ENCODE measurements at regions not wholly inside any gene's neighbourhood (a gene's known extent, or its start where the extent isn't known, plus 50 kb on each side); places are given as distances from the start of the nearest gene placed in this dataset.

GRCh38 chr4:125891597-125892258, 577.0 kb downstream of the FAT4 start:
- Histone ChIP-seq H3K27me3 (ENCODE audit: control insufficient read depth, low read length) (no peaks in the 10 kb centered on the region), H3K4me3 (ENCODE audit: low read length) (no peak overlapping the region), H3K36me3 (ENCODE audit: control insufficient read depth, low read length) (no peaks in the 10 kb centered on the region), H3K9me3 (ENCODE audit: control insufficient read depth, insufficient read depth, low read length) (no peaks in the 10 kb centered on the region), H3K4me2 (ENCODE audit: low read length) (no peak overlapping the region), H4K20me1 (ENCODE audit: control insufficient read depth, insufficient read depth, low read depth, low read length) (no peaks in the 10 kb centered on the region), H3K79me2 (ENCODE audit: control insufficient read depth, low read length) (no peaks in the 10 kb centered on the region), H3K27ac (ENCODE audit: low read depth, low read length) (no peak overlapping the region), H3K9me2 (replicated peaks; ENCODE audit: control insufficient read depth, low read length) (no peaks in the 10 kb centered on the region), H3K4me1 (ENCODE audit: control insufficient read depth, low read length) (no peaks in the 10 kb centered on the region), H3F3A (ENCODE audit: control insufficient read depth, insufficient read depth) (no peaks in the 10 kb centered on the region)
- TF ChIP-seq, protein P1, sequence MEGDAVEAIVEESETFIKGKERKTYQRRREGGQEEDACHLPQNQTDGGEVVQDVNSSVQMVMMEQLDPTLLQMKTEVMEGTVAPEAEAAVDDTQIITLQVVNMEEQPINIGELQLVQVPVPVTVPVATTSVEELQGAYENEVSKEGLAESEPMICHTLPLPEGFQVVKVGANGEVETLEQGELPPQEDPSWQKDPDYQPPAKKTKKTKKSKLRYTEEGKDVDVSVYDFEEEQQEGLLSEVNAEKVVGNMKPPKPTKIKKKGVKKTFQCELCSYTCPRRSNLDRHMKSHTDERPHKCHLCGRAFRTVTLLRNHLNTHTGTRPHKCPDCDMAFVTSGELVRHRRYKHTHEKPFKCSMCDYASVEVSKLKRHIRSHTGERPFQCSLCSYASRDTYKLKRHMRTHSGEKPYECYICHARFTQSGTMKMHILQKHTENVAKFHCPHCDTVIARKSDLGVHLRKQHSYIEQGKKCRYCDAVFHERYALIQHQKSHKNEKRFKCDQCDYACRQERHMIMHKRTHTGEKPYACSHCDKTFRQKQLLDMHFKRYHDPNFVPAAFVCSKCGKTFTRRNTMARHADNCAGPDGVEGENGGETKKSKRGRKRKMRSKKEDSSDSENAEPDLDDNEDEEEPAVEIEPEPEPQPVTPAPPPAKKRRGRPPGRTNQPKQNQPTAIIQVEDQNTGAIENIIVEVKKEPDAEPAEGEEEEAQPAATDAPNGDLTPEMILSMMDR (IDR thresholded peaks at IDR 0.05; ENCODE audit: low read depth, low read length, poor library complexity, severe bottlenecking) = no peak
- no peak for TF ChIP-seq EZH2phosphoT487 (IDR thresholded peaks at IDR 0.05; ENCODE audit: borderline replicate concordance, low read length)

- H3K27ac ChIP-seq (ENCODE audit: low read depth, low read length) = no peak overlapping the region
- no peaks in the 10 kb centered on the region for H3K4me1 ChIP-seq (ENCODE audit: control insufficient read depth, low read length)
Measured at GRCh38 chr4:125904802-125905201, 590.0 kb downstream of the FAT4 start.

GRCh38 chr4:125911058-125911457, 596.3 kb downstream of the FAT4 start:
- Histone ChIP-seq H4K20me1 (ENCODE audit: control insufficient read depth, insufficient read depth, low read depth, low read length) (no peaks in the 10 kb centered on the region), H3K9me2 (replicated peaks; ENCODE audit: control insufficient read depth, low read length) (no peaks in the 10 kb centered on the region), H3K79me2 (ENCODE audit: control insufficient read depth, low read length) (no peaks in the 10 kb centered on the region), H3K4me3 (ENCODE audit: low read length) (no peak overlapping the region), H3K27me3 (ENCODE audit: control insufficient read depth, low read length) (no peaks in the 10 kb centered on the region), H3K9me3 (ENCODE audit: control insufficient read depth, insufficient read depth, low read length) (no peaks in the 10 kb centered on the region), H3K4me1 (ENCODE audit: control insufficient read depth, low read length) (no peaks in the 10 kb centered on the region), H3F3A (ENCODE audit: control insufficient read depth, insufficient read depth) (no peaks in the 10 kb centered on the region), H3K36me3 (ENCODE audit: control insufficient read depth, low read length) (no peaks in the 10 kb centered on the region), H3K27ac (ENCODE audit: low read depth, low read length) (no peak overlapping the region), H3K4me2 (ENCODE audit: low read length) (no peak overlapping the region)
- TF ChIP-seq, protein P1 (IDR thresholded peaks at IDR 0.05; ENCODE audit: low read depth, low read length, poor library complexity, severe bottlenecking) = no peak
- TF ChIP-seq EZH2phosphoT487 (IDR thresholded peaks at IDR 0.05; ENCODE audit: borderline replicate concordance, low read length) = no peak

More at GRCh38 chr4:125904802-125905201, 590.0 kb downstream of the FAT4 start:
- no peaks in the 10 kb centered on the region for H3K36me3 ChIP-seq (ENCODE audit: control insufficient read depth, low read length)
- TF ChIP-seq EZH2phosphoT487 (IDR thresholded peaks at IDR 0.05; ENCODE audit: borderline replicate concordance, low read length) = no peak
- TF ChIP-seq, protein P1 (IDR thresholded peaks at IDR 0.05; ENCODE audit: low read depth, low read length, poor library complexity, severe bottlenecking) = no peak
- H3F3A ChIP-seq (ENCODE audit: control insufficient read depth, insufficient read depth) = no peaks in the 10 kb centered on the region
- no peak overlapping the region for H3K4me2 ChIP-seq (ENCODE audit: low read length)
- no peaks in the 10 kb centered on the region for H3K9me2 ChIP-seq (replicated peaks; ENCODE audit: control insufficient read depth, low read length)
- H3K9me3 ChIP-seq (ENCODE audit: control insufficient read depth, insufficient read depth, low read length) = no peaks in the 10 kb centered on the region
- no peaks in the 10 kb centered on the region for H4K20me1 ChIP-seq (ENCODE audit: control insufficient read depth, insufficient read depth, low read depth, low read length)
- H3K4me3 ChIP-seq (ENCODE audit: low read length) = no peak overlapping the region
- H3K27me3 ChIP-seq (ENCODE audit: control insufficient read depth, low read length) = no peaks in the 10 kb centered on the region
- no peaks in the 10 kb centered on the region for H3K79me2 ChIP-seq (ENCODE audit: control insufficient read depth, low read length)
